Mesothelial cell of epicardium (in vitro differentiated cells): ENCODE measurements at regions not wholly inside any gene's neighbourhood (a gene's known extent, or its start where the extent isn't known, plus 50 kb on each side); places are given as distances from the start of the nearest gene placed in this dataset.
A peak's percentile ranks its signal among the peaks of the same experiment; 100 is the strongest.

Experiments
- DNase-seq, 2 experiments: peaks; one replicate each; pipeline ENCODE4 v3.0.0; 2021; ENCODE audit warnings: low spot score in 2 of 2; ENCODE audit not compliant: unreplicated experiment in 2 of 2
- H3K27ac Mint-ChIP-seq: 2 replicates; pipeline ENCODE4 v1.8.0; 2021; ENCODE audit warnings: mixed read lengths
- H3K27me3 Mint-ChIP-seq: 2 replicates; pipeline ENCODE4 v1.8.0; 2021; ENCODE audit warnings: low read depth, mixed read lengths
- H3K36me3 Mint-ChIP-seq: 2 replicates; pipeline ENCODE4 v1.8.0; 2021; ENCODE audit warnings: mixed read lengths
- H3K4me1 Mint-ChIP-seq: 2 replicates; pipeline ENCODE4 v1.8.0; 2021; ENCODE audit warnings: mixed read lengths
- H3K4me3 Mint-ChIP-seq: 2 replicates; pipeline ENCODE4 v1.8.0; 2021; ENCODE audit warnings: mild to moderate bottlenecking, moderate library complexity, mixed read lengths
- H3K9me3 Mint-ChIP-seq: 2 replicates; pipeline ENCODE4 v1.8.0; 2021; ENCODE audit warnings: mixed read lengths
- CTCF ChIP-seq: fragments of 200-600 bp; sonication (generic); IDR thresholded peaks from one replicate; pipeline ENCODE4 v1.5.0; 2021; ENCODE audit warnings: antibody characterized with exemption; ENCODE audit not compliant: unreplicated experiment

DNA sequence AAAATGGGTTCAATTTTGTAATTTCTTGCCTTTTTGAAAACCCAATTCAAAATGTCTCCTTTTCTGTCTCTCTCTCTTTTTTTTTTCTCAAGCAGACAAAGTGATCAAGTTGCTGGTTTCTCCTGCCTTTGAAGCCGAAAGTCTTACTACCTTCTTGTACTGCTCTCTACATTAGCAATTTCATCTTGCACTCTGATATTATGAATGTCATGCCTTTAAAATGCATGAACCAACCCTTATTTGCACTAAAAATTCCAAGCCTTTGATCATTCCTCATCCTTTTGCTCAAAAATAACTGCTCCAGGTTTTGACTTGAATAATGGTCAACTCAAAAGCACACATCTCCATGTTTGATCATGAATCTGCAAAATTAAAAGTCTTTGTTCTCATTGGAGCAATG, 125.2 kb downstream of the CETN3 start:
- H3K27ac Mint-ChIP-seq = no peak overlapping the region
- no peaks in the 10 kb centered on the region for H3K36me3 Mint-ChIP-seq
- no peaks in the 10 kb centered on the region for H3K4me1 Mint-ChIP-seq
- no peaks in the 10 kb centered on the region for H3K9me3 Mint-ChIP-seq
- no peaks in the 10 kb centered on the region for H3K27me3 Mint-ChIP-seq
- TF ChIP-seq CTCF = no peak
- no peak overlapping the region for H3K4me3 Mint-ChIP-seq
- no peak for DNase-seq

DNA sequence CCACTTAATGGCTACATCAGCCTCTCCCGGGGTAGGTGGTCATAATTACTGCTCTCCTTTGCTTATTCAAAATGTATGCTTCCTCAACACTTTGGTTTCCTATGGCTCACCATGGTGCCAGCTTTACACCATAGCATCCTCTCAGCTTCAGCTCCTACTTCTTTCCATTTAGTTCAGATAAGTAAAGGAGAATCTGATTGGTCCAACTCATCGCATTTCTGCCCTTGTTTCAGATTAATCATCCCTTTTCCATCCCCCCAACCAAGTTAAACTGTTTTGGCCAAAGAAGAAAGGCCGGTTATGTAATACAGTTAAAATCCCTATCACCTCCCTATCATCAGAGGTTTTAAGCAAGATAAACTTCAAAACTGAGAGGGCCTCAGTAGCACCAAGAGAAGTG, 130.5 kb downstream of the CETN3 start:
- TF ChIP-seq CTCF = no peak
- no peaks in the 10 kb centered on the region for H3K9me3 Mint-ChIP-seq
- H3K36me3 Mint-ChIP-seq = no peaks in the 10 kb centered on the region
- no peaks in the 10 kb centered on the region for H3K4me1 Mint-ChIP-seq
- no peak overlapping the region for H3K27ac Mint-ChIP-seq
- H3K27me3 Mint-ChIP-seq = no peaks in the 10 kb centered on the region
- H3K4me3 Mint-ChIP-seq = no peak overlapping the region
- DNase-seq = no peak

DNA sequence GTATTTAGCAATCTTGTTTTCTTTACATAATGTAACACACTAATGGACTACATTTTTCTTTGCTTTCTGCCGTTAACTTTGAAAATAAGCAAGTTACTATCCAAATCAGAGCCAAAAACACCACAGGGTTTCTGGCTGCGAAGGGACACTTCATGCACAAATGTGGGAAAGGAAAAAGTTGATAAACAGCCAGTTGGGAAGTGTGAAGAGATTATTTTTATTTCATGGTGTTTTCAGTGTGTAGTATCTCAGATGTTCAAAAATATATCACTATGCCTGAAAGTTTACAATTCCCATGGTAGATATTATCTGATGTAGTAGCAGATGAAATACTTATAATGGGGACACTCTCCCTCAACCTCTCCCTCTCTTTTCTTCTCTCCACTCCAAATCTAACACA, 135.3 kb downstream of the CETN3 start:
- no peak overlapping the region for H3K27ac Mint-ChIP-seq

DNA sequence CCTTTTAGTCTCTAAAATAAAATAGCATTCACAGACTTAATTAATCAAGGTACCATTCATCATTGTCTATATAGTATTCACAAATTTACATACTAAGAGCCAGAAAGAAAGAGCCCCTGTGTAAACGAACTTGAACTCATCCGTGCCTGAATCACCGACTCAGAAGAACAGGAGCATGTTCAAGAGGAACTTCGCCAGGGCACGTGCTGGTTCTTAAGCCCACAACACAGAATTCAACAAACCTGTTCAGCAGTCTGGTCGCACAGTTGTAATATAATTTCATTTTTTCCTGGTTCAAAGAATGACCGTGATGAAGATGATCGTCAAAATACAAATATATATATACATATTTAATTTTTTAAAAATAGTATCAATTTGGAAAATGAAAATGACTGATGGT, 141.9 kb downstream of the CETN3 start:
- Mint-ChIP-seq H3K4me3 (no peak overlapping the region), H3K4me1 (peaks cover 17% of the 10 kb centered on the region), H3K27me3 (no peaks in the 10 kb centered on the region), H3K9me3 (no peaks in the 10 kb centered on the region), H3K27ac (no peak overlapping the region), H3K36me3 (no peaks in the 10 kb centered on the region)
- DNase-seq = no peak
- no peak for TF ChIP-seq CTCF

More for the DNA sequence above, 135.3 kb downstream of the CETN3 start:
- H3K36me3 Mint-ChIP-seq = no peaks in the 10 kb centered on the region
- no peaks in the 10 kb centered on the region for H3K27me3 Mint-ChIP-seq
- no peak for TF ChIP-seq CTCF
- H3K4me3 Mint-ChIP-seq = no peak overlapping the region
- no peak for DNase-seq
- H3K9me3 Mint-ChIP-seq = no peaks in the 10 kb centered on the region
- H3K4me1 Mint-ChIP-seq = no peaks in the 10 kb centered on the region

- TF ChIP-seq CTCF = peak; percentile 9
- Mint-ChIP-seq H3K36me3 (no peaks in the 10 kb centered on the region), H3K4me1 (peaks cover 17% of the 10 kb centered on the region), H3K27me3 (no peaks in the 10 kb centered on the region), H3K9me3 (no peaks in the 10 kb centered on the region), H3K27ac (no peak overlapping the region), H3K4me3 (no peak overlapping the region)
- no peak for DNase-seq
Observed at GRCh38 chr5:90265545-90265857, 144.1 kb downstream of the CETN3 start.

DNA sequence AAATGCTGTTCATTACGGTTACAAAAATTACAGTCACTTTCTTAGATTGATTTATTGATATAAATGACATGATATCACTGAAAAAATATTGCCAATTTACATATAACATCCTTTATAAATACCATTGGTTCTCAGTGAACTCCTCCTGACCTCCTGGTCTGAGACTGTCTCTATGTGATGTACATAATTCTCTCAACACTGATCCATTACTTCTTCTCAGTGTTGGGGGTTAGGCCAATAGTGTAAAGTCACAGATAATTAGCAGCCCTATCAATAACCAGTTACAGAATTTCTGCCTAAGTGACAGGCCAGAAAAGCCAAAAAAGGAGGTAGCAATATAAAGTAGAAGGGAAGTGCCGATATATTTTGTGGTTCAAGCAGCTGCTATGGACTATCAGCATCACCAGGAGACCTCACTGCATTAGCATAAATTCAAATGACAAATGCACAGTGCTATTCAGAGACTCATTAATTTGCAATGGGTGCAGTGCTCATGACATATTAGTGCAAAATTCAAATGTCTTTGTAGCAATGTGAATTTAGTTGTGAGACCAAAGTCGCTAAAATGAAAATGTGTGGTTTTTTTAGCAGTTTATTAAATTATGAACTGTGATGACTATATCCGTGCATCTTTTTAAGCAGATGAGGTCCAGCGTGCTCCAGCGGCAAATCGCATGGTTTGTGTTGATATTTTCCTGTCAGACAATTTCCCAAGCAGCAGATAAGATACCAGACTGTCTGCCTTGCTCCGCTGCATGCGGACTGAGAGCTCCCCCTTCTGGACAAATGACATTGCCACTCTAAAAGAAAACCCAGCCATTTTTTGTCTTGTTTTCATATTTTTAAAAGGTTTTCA, 144.6 kb downstream of the CETN3 start:
- peak; percentile 80 for TF ChIP-seq CTCF
- Mint-ChIP-seq H3K36me3 (no peaks in the 10 kb centered on the region), H3K27ac (no peak overlapping the region), H3K9me3 (no peaks in the 10 kb centered on the region), H3K4me3 (no peak overlapping the region), H3K27me3 (no peaks in the 10 kb centered on the region), H3K4me1 (peaks cover 17% of the 10 kb centered on the region)
- peak; percentile 39 to 70 for DNase-seq
